IPS DF 6.9 (cell line): ENCODE measurements at regions not wholly inside any gene's neighbourhood (a gene's known extent, or its start where the extent isn't known, plus 50 kb on each side); places are given as distances from the start of the nearest gene placed in this dataset.

ENCODE experiments used
- DNase-seq: peaks from one replicate; pipeline ENCODE4 v3.0.0-alpha.2; 2013; ENCODE audit warnings: low read depth, low spot score
- H3K27ac ChIP-seq: one replicate; pipeline ENCODE4 v1.5.1; 2013; ENCODE audit warnings: low read length, control low read depth
- H3K27me3 ChIP-seq: 2 replicates; pipeline ENCODE4 v1.6.1; 2013; ENCODE audit warnings: mild to moderate bottlenecking, low read length; ENCODE audit not compliant: control insufficient read depth, insufficient read depth
- H3K36me3 ChIP-seq: 2 replicates; pipeline ENCODE4 v1.6.1; 2013; ENCODE audit warnings: low read length; ENCODE audit not compliant: control insufficient read depth, insufficient read depth
- H3K4me1 ChIP-seq: 2 replicates; pipeline ENCODE4 v1.6.1; 2013; ENCODE audit warnings: low read length; ENCODE audit not compliant: control insufficient read depth, insufficient read depth
- H3K4me3 ChIP-seq: 2 replicates; pipeline ENCODE4 v1.5.1; 2013; ENCODE audit warnings: mild to moderate bottlenecking, low read length
- H3K9me3 ChIP-seq: 2 replicates; pipeline ENCODE4 v1.6.1; 2013; ENCODE audit warnings: low read length, inconsistent platforms; ENCODE audit not compliant: control insufficient read depth, insufficient read depth
- WGBS: extraction: QIAGEN DNeasy Blood & Tissue Kit; methylation state at CpG from one replicate; pipeline ENCODE4 v1.1.7; 2013; ENCODE audit warnings: mixed read lengths, missing lambda C conversion rate; ENCODE audit not compliant: insufficient read length, insufficient coverage; 5-methylcytosine and 5-hydroxymethylcytosine counted together

GRCh38 chr2:176687342-176687741 is 418.1 kb downstream of the MTX2 start:
- Histone ChIP-seq H3K27ac (no peak overlapping the region), H3K4me1 (no peaks in the 10 kb centered on the region), H3K36me3 (no peaks in the 10 kb centered on the region), H3K27me3 (peaks cover 1% of the 10 kb centered on the region; the same call in 1 of the 2 replicates), H3K9me3 (no peaks in the 10 kb centered on the region), H3K4me3 (no peak overlapping the region)
- no peak for DNase-seq
- WGBS, result no CpG with 5 or more reads among the region's 4 CpGs

- Histone ChIP-seq H3K27ac (no peak overlapping the region), H3K9me3 (no peaks in the 10 kb centered on the region), H3K4me1 (no peaks in the 10 kb centered on the region), H3K27me3 (peaks cover 1% of the 10 kb centered on the region; the same call in 1 of the 2 replicates), H3K36me3 (no peaks in the 10 kb centered on the region), H3K4me3 (no peak overlapping the region)
- no CpG with 5 or more reads among the region's 1 CpG for WGBS
- DNase-seq, result no peak
Measured at GRCh38 chr2:176687944-176688343, 418.7 kb downstream of the MTX2 start.

GRCh38 chr2:176689711-176690110 is 420.5 kb downstream of the MTX2 start:
- no peak overlapping the region for H3K4me3 ChIP-seq
- H3K27ac ChIP-seq, result no peak overlapping the region
- no peaks in the 10 kb centered on the region for H3K4me1 ChIP-seq
- WGBS, result no CpG with 5 or more reads among the region's 1 CpG
- H3K27me3 ChIP-seq, result peaks cover 1% of the 10 kb centered on the region; the same call in 1 of the 2 replicates
- DNase-seq, result no peak
- H3K9me3 ChIP-seq, result no peaks in the 10 kb centered on the region
- H3K36me3 ChIP-seq, result no peaks in the 10 kb centered on the region

- no peak overlapping the region for H3K27ac ChIP-seq
- DNase-seq, result no peak
- H3K9me3 ChIP-seq, result no peaks in the 10 kb centered on the region
- H3K4me3 ChIP-seq, result no peak overlapping the region
- no peaks in the 10 kb centered on the region for H3K27me3 ChIP-seq
- no CpG with 5 or more reads among the region's 2 CpGs for WGBS
- no peaks in the 10 kb centered on the region for H3K36me3 ChIP-seq
- no peaks in the 10 kb centered on the region for H3K4me1 ChIP-seq
Measured at GRCh38 chr2:176691471-176691870, 422.2 kb downstream of the MTX2 start.

GRCh38 chr2:176692533-176692932 is 423.3 kb downstream of the MTX2 start:
- no peak for DNase-seq
- no peaks in the 10 kb centered on the region for H3K27me3 ChIP-seq
- WGBS, result no CpG with 5 or more reads among the region's 1 CpG
- no peak overlapping the region for H3K27ac ChIP-seq
- H3K9me3 ChIP-seq, result no peaks in the 10 kb centered on the region
- no peaks in the 10 kb centered on the region for H3K36me3 ChIP-seq
- no peaks in the 10 kb centered on the region for H3K4me1 ChIP-seq
- H3K4me3 ChIP-seq, result no peak overlapping the region

GRCh38 chr2:176699098-176699497 is 429.9 kb downstream of the MTX2 start:
- Histone ChIP-seq H3K36me3 (no peaks in the 10 kb centered on the region), H3K27me3 (no peaks in the 10 kb centered on the region), H3K4me1 (no peaks in the 10 kb centered on the region), H3K27ac (no peak overlapping the region), H3K9me3 (no peaks in the 10 kb centered on the region), H3K4me3 (no peak overlapping the region)
- DNase-seq, result no peak

- Histone ChIP-seq H3K27me3 (no peaks in the 10 kb centered on the region), H3K36me3 (no peaks in the 10 kb centered on the region), H3K4me1 (no peaks in the 10 kb centered on the region), H3K27ac (no peak overlapping the region), H3K9me3 (no peaks in the 10 kb centered on the region), H3K4me3 (no peak overlapping the region)
- DNase-seq, result no peak
Measured at GRCh38 chr2:176699644-176700043, 430.4 kb downstream of the MTX2 start.

GRCh38 chr2:176702131-176702530 is 432.9 kb downstream of the MTX2 start:
- no peak overlapping the region for H3K4me3 ChIP-seq
- no peak overlapping the region for H3K27ac ChIP-seq
- H3K36me3 ChIP-seq, result no peaks in the 10 kb centered on the region
- no peak for DNase-seq
- no CpG with 5 or more reads among the region's 1 CpG for WGBS
- H3K4me1 ChIP-seq, result no peaks in the 10 kb centered on the region
- H3K9me3 ChIP-seq, result no peaks in the 10 kb centered on the region
- H3K27me3 ChIP-seq, result no peaks in the 10 kb centered on the region

GRCh38 chr2:176704282-176704858 is 435.1 kb downstream of the MTX2 start:
- no peaks in the 10 kb centered on the region for H3K9me3 ChIP-seq
- H3K27ac ChIP-seq, result no peak overlapping the region
- H3K27me3 ChIP-seq, result no peaks in the 10 kb centered on the region
- no peaks in the 10 kb centered on the region for H3K4me1 ChIP-seq
- no peak for DNase-seq
- H3K36me3 ChIP-seq, result no peaks in the 10 kb centered on the region
- no peak overlapping the region for H3K4me3 ChIP-seq
- no CpG with 5 or more reads among the region's 3 CpGs for WGBS

- Histone ChIP-seq H3K36me3 (no peaks in the 10 kb centered on the region), H3K4me1 (no peaks in the 10 kb centered on the region), H3K27me3 (no peaks in the 10 kb centered on the region), H3K27ac (no peak overlapping the region), H3K9me3 (no peaks in the 10 kb centered on the region), H3K4me3 (no peak overlapping the region)
- DNase-seq, result no peak
- no CpG with 5 or more reads among the region's 18 CpGs for WGBS
Measured at GRCh38 chr2:176709149-176709951, 440.1 kb downstream of the MTX2 start.

- H3K36me3 ChIP-seq, result no peaks in the 10 kb centered on the region
- no peaks in the 10 kb centered on the region for H3K4me1 ChIP-seq
- no peaks in the 10 kb centered on the region for H3K27me3 ChIP-seq
- no CpG with 5 or more reads among the region's 2 CpGs for WGBS
- no peaks in the 10 kb centered on the region for H3K9me3 ChIP-seq
- no peak for DNase-seq
- no peak overlapping the region for H3K4me3 ChIP-seq
- no peak overlapping the region for H3K27ac ChIP-seq
Measured at GRCh38 chr2:176709991-176710390, 440.7 kb downstream of the MTX2 start.
